ENCODE measurements at regions not wholly inside any gene's neighbourhood (a gene's known extent, or its start where the extent isn't known, plus 50 kb on each side); places are given as distances from the start of the nearest gene placed in this dataset.
A peak's percentile ranks its signal among the peaks of the same experiment; 100 is the strongest.
"Not testable (repeated sequence)": the region's sequence is repeated elsewhere in the genome, so short reads cannot be mapped to it uniquely, and the experiment has no call there.

DNA sequence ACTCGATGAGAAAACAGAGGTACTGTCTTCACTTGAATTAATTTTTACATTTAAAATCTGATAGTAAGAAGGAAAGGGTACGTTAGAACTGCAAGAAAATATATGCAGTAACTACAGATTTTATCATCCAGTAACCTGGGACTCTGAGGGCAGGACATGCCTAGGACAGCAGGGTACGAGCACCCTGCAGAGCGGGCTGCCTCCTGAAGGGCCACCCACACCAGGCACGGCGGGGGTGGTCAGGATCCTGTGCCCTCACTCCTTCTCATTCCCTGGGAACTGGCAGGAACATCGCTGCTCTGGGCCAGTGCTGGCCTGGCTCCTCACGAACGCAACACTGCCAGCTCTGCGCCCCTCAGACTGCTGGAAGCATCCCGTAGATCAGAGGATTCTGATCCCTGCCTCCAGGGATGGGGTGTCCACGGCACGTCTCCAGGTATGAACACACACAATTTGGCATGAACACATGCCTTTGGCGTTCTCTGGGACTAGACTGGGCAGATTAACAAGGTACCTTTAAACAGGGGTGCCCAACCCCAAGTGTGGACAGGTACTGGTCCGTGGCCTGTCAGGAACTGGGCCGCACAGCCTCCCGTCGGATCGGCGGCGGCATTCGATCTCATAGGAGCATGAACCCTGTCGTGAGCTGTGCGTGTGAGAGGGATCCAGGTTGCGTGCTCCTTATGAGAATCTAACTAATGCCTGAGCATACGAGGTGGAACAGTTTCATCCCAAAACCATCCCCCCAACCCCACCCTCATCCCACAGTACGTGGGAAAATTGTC lies 99.3 kb upstream of the FAM20C start:
- intact Hi-C loops (cut with DNase I) = no loop called here

DNA sequence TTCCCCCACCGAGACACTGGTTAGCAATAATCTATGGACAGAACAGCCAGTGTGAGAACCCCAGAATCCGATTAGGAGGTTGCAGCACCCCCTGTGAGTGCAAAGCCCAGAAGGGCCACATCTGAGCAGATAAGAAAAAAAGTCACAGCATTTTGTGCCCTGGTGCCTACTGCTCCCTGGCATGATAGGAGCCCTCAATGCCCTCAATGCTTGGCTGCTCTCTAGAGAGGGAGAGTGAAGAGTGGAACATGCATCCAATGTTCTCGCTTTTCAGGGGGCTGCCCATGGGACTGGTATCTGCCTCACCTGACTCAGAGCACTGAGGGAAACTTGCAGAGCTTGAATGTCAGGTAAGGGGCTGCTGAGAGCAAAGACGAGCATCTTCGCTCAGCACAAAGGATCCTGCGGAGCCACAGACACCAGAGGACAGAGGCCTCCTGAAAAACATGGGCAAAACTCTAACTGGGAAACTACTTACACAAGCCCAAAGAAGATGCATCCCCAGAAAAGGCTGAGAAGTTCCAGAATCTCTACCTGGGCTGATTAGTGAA lies 98.0 kb upstream of the FAM20C start:
- DNase-seq = no peak
- intact Hi-C loops (cut with DNase I) = no loop called here

More for the DNA sequence above, 99.3 kb upstream of the FAM20C start:
- no peak for DNase-seq

DNA sequence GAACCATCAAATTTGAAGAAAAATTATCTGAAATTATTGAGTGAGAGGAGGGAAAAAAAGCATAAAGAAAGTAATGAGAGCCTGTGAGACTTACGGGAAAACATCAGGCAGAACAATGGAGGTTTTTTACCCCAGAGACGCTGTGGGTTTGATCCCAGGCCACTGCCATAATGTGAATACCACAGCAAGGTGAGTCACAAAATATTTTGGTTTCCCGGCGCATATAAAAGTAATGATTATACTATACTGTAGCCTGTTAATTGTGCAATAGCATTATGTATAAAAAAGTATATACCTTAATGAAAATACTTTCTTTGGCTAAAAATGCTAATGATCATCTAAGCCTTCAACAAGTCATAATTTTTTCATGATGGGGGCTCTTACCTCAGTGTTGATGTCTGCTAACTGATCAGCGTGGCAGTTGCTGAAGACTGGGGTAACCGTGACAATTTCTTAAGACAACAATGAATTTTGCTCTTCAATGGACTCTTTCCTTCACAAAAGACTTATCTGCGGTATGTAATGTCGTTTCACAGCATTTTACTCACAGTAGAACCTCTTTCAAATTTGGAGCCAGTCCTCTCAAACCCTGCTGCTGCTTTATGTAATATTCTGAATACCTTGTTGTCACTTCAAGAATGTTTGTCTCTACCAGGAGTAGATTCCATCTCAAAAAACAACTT lies 97.0 kb upstream of the FAM20C start:
- DNase-seq = no peak
- intact Hi-C loops (cut with DNase I) = no loop called here

DNA sequence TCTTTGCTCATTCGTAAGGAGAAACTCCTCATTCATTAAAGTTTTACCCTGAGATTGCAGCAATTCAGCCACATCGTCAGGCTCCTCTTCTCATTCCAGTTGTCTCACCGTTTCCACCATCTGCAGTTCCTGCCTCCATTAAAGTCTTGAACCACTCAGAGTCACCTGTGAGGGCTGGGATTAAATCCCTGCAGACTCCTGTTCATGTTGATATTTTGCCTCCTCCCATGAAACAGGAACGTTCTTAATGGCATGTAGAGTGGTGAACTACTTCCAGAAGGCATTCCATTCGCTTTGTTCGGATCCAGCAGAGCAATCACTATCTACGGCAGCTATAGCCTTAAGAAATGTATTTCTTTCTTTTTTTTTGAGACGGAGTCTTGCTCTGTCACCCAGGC lies 96.5 kb upstream of the FAM20C start:
- intact Hi-C loops (cut with DNase I) = no loop called here
- DNase-seq = no peak

DNA sequence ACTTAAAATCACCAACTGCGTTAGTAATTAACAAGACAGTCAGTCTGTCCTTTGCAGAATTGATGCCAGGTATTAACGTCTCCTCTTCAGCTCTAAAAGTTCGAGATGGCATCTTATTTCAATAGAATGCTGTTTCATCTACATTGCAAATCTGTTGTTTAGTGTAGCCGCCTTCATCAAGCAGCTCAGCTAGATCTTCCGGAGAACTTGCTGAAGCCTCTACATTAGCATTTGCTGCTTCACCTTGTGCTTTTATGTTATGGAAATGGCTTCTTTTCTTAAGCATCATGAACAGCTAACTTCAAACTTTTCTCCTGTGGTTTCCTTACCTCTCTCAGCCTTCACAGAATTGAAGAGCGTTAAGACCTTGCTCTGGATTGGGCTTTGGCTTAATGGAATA lies 95.5 kb upstream of the FAM20C start:
- no peak for DNase-seq
- intact Hi-C loops (cut with DNase I) = no loop called here

DNA sequence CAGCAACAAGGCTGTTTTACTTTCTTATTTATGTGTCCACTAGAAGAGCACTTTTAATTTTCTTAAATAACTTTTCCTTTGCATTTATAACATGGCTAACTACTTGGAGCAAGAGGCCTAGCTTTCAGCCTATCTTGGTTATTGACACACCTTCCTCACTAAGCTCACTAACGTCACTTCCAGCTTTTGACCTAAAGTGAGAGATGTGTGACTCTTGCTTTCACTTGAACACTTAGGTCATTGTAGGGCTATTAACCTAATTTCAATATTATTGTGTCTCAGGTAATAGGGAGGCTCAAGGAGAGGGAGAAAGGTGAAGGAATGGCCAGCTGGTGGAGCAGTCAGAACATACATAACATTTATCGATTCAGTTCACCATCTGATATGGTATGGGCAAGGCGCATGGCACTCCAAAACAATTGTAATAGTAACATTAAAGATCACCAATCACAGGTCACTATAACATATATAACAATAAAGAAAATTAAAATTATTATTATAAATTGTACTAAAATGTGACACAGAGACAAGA lies 95.0 kb upstream of the FAM20C start:
- intact Hi-C loops (cut with DNase I) = no loop called here
- no peak for DNase-seq

DNA sequence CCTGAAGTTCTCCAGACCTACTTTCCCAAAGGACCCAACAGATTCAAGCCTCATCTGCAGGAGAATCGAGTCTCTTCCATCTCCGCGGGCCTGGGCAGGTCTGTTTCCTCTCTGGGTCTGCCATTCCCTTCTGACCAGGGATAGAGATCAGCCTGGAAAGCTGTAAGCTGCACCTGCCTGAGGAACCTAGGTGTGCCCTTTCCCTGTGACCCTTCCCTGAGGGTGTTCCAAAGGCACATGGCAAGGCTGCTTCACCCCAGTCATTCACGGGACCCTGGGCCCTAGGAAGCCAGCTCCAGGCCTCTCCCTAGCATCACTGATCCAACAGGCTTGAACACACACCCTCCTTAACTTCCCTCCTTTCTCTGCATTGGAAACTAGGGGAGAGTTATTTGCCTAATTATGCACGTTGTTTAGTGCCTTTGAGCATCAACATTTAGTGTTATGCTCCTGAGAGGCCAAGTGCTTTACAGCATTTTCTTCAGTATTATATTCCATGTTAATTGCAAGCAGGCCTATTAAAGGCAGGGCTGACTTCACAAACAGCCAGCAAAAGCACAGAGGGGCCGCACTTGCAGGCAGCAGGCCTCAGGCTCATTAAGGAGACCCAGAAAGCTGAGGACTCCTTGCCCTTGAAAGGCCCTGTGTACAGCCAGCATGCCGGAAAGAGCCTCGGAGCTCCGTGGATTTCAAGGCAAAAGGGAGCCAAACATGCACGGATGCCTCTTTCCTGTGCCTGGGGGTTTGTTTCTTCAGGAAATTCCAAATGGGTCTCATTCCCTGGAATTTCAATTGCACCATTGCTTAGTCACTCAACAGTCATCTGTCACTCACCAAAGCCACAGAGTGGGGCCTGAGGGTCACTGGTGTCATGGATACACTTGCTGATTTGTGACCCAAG lies 91.0 kb upstream of the FAM20C start:
- intact Hi-C loops (cut with DNase I) = no loop called here
- DNase-seq = no peak

DNA sequence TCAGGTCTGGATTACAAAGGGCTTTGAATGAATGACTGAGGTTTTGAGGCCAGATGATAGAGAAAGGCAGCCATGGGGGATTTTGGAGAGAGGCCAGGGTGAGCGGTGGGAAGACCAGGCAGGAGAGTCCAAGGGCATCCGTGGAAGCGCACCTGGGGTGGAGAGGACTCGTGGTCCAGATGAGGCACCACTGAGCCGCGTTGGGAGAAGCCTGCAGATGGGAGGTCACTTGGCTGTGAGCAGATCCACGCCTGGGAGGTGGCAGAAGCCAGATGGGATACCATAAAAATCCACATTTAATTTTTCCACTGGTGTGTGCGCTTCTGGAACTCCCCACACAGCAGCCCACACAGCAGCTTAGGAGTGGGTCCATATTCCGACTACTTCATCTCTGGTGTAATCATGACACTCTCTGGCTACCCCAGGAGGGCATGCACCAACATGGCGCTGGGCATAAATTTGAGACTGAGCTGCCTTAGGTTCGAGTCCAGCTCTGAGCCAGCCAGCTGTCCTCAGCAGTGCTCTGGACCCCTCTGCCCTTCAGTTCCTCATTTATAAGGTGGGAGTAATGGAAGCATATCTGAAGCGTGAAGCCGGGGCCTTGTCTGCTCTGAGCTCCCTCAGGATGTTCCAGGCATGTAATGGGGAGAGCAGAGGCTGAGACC lies 90.2 kb upstream of the FAM20C start:
- intact Hi-C loops (cut with DNase I) = no loop called here
- DNase-seq = peak in 1 of 10 donors; percentile 75

DNA sequence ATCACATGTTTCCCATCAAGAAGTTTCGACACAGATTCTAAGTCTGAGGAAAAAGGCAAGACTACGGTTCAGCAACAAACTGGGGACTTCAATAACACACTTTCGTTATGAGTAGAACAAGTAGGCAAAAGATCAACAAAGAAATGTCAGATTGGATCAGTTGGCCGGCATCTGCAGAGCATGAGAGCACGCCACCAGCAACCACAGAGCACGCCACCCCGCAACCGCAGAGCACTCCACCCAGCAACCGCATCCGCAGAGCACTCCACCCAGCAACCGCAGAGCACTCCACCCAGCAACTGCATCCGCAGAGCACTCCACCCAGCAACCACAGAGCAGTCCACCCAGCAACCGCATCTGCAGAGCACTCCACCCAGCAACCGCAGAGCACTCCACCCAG lies 89.7 kb upstream of the FAM20C start:
- intact Hi-C loops (cut with DNase I) = no loop called here
- peak in 1 of 10 donors; percentile 7 for DNase-seq

DNA sequence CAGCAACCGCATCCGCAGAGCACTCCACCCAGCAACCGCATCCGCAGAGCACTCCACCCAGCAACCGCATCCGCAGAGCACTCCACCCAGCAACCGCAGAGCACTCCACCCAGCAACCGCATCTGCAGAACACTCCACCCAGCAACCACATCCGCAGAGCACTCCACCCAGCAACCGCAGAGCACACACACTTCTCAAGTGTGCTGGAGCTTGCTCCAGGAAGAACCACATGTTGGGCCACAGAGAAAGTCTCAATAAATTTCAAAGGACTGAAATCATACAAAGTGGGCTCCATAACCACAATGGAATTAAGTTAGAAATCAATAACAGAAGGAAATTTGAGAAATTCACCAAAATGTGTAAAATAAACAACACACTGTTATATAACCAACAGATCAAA lies 88.4 kb upstream of the FAM20C start:
- intact Hi-C loops (cut with DNase I); DNase-seq: not testable (repeated sequence)

DNA sequence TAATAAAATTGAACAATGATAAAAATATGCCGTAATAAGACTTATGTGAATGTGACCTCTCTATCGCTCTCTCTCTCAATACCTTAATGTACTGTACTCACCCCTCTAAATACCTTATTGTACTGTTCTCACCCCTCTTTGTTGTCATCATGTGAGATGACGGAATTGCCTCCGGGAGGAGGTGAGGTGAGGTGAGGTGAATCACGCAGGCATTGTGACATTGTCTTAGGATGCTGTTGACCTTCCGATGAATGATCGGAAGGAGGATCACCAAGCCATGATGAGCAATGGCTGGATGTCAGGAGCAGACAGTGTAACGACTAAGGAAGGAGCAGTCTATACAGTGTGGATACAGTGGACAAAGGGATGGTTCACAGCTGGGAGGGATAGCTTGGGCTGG lies 87.4 kb upstream of the FAM20C start:
- no peak for DNase-seq
- intact Hi-C loops (cut with DNase I) = no loop called here

DNA sequence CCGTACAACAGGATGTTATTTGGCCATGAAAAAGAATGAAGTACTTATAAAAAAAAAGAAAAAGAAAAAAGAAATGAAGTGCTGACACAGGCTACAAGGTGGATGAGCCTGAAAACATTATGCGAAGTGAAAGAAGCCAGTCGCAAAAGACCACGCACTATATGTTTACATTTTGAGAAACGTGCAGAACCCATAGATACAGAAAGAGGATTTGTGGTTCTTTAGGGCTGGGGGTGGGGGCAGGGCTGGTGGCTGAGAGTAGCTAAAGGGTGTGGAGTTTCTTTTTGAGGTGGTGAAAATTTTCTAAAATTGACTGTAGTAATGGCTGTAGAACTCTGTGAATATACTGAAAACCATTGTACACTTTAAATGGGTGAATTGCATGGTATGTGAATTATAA lies 86.0 kb upstream of the FAM20C start:
- intact Hi-C loops (cut with DNase I) = no loop called here
- DNase-seq = no peak

DNA sequence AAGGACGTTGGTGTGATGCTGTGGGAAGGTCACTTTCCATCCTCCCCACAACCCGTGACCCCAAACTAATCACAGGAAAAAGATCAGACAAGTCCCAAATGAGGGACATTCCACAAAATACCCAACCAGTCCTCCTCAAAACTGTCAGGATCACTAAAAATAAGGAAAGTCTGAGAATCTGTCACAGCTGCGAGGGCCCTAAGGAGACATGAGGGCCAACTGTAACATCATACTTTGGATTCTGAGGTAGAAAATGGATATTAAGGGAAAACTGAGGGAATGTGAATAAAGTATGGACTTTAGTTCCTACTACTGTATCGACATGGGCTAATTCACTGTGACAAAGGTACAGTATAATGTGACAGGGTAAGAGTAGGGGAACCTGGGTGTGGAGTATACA lies 85.1 kb upstream of the FAM20C start:
- no peak for DNase-seq
- intact Hi-C loops (cut with DNase I) = no loop called here

DNA sequence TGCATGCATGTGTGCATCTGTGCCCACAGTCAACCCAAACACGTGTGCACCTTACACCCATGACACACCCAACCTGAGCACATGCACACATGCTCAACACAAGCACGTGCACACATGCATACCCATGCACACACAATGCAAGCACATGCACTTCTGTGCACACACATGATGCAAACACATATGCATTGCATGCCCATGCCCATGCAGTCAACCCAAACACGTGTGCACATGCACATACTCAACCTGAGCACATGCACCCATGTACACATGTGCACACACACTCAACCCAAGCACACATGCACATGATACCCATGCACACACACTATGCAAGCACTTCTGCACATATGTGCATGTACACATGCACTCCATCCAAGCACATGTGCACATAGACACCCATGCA lies 84.5 kb upstream of the FAM20C start:
- DNase-seq = no peak
- intact Hi-C loops (cut with DNase I) = no loop called here

DNA sequence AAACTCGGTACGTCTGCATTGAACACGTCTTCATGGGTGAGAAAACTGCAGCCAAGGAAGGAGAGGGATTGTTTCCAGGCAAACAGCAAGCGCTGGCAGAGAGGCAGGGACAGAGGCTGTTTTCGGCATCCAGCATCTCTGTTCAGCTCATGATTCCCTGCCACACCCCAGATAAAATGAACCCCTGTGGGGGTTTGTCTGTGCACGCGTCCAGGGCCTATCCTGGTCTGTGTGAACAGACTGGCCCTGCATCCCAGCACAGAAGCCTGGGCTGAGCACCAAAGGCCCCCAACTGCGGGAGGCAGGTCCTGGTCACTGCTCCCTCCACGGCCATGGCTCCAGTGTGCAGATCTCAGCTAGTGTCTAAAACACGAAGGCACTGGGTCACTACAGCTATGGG lies 83.3 kb upstream of the FAM20C start:
- no peak for DNase-seq
- intact Hi-C loops (cut with DNase I) = no loop called here

DNA sequence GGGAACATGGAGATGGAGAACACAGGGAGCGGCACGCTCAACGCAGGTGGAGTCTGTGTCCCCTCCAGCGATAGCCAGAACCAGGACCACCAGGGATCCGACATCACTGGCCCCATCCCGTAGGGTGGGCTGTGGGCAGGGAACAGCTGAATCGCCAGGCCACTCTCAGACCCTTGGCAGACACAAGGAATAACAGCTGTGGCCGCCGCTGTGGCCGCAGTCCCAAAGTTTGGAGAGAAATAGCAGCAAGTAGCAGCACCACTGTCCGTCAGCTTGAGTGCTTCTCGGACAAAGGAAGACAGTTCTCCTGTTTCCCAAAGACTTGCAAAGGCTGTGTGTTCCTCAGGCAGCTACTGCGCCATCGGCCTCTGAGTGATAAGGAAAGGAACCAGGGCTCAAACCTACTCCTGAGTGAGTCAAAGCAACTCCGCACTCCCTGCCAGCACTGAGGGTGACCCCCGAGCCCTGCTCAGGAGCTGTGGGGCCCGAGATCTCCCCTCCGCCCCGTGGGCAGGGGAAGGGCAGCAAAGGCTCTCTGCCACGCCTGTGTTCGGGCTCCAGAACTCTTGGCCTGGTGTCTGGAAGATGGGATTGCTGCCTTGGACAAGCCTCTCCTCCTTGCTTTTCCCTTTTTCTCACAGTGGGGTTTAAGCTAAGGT lies 82.3 kb upstream of the FAM20C start:
- intact Hi-C loops (cut with DNase I) = no loop called here
- DNase-seq = peak in 1 of 10 donors; percentile 65

DNA sequence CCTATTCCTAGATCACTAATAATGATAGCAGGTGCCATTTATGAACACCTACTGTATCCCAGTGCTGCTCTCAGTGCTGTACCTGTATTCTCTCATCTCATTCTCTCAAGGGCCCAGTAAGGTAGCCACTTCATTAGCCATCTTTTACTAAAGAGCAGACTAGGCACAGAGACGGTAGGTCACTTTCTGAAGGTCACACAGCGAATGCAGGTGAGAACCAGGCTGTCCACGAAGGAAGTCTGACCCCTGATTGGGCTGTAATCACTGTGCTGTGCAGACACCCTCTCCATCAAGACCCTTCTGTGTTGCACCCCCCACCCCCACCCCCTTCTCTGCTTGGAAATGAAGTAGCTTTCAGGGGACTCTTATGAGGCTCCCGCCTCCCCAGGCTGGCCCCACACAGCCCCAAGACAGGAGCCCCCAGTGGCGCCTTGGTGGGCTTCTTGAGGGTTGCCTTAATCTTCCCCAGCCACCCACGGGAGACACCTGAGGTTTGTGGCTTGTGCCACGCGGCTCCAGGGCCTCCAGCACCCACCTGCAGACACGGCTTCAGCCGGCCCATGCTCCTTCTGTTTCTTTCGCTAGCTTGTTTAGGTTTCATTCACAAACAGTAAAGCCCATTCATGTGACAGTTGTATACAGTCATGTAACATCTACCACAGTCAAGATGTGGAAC lies 81.7 kb upstream of the FAM20C start:
- no peak for DNase-seq
- intact Hi-C loops (cut with DNase I) = no loop called here

DNA sequence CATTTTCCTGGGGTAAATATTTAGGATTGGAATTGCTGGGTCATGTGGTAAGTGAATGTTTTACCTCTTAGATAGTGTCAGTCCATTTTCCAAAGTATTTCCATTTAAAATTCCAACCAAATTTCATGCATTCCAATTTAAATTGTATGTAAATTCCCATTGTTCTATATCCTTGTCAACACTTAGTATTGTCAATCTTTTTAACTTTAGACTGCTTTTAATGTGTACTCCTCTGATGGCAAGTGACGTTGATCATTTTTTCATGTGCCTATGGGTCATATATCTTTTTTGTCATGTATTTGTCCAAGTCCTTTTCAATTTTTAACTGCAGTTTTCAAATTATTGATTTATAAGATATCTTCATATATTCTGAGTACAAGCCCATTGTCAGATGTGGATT lies 80.8 kb upstream of the FAM20C start:
- intact Hi-C loops (cut with DNase I) = no loop called here

DNA sequence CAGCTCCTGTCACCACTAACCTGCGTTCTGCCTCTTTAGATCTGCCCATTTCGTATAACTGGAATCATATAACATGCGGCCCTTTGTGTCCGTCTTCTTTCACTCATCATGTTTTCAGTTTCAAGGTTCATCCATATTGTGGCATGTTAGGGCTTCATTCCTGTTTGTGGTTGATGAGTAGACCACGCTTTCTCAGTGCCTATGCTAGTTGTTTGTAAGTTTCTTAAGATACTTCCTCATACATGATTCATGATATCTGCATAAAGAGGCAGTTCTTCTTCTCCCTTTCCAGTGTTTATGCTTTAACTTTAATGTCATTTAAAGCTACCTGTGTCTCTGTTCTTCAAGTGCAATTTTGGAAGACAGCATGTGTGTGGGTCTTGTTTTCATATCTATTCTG lies 79.5 kb upstream of the FAM20C start:
- no peak for DNase-seq
- intact Hi-C loops (cut with DNase I) = no loop called here

More for the DNA sequence above, 80.8 kb upstream of the FAM20C start:
- no peak for DNase-seq
